Tibial nerve (tissue), 4 donors: ENCODE measurements at regions not wholly inside any gene's neighbourhood (a gene's known extent, or its start where the extent isn't known, plus 50 kb on each side); places are given as distances from the start of the nearest gene placed in this dataset.

ENCODE experiments used
- DNase-seq, 2 donors: peaks; one replicate each; pipeline ENCODE4 v3.0.0-alpha.2; 2019; ENCODE audit warnings: low spot score in 2 of 2
- H3K27ac ChIP-seq, 4 donors: fragments of 200-600 bp; sonication (generic) in 3 of 4; one replicate each; pipeline ENCODE4 v1.5.1; 2017 to 2019; ENCODE audit warnings: mild to moderate bottlenecking in 1 of 4
- H3K27me3 ChIP-seq, 2 donors: fragments of 200-600 bp; sonication (generic) in 1 of 2; one replicate each; pipeline versions ENCODE4 v1.5.1 to v1.6.0; 2017 to 2019
- H3K36me3 ChIP-seq, 3 donors: fragments of 200-600 bp; sonication (generic); one replicate each; pipeline ENCODE4 v1.5.1; 2018 to 2019
- H3K4me1 ChIP-seq, 4 donors: fragments of 200-600 bp; sonication (generic) in 3 of 4; one replicate each; pipeline ENCODE4 v1.5.1; 2017 to 2019
- H3K4me3 ChIP-seq, 4 donors: fragments of 200-600 bp; sonication (generic) in 3 of 4; one replicate each; pipeline ENCODE4 v1.5.1; 2017 to 2019; ENCODE audit warnings: mild to moderate bottlenecking in 1 of 4, moderate library complexity in 1 of 4
- H3K9me3 ChIP-seq, 4 donors: fragments of 200-600 bp; sonication (generic) in 3 of 4; one replicate each; pipeline ENCODE4 v1.5.1; 2017 to 2019
- EP300 ChIP-seq, 2 donors: sonication (generic); formaldehyde crosslinking; IDR thresholded peaks; one replicate each; pipeline ENCODE4 v1.6.1; 2017; ENCODE audit warnings: antibody characterized with exemption in 2 of 2, mild to moderate bottlenecking in 1 of 2
- POLR2A ChIP-seq, 2 donors: fragments of 450-650 bp; IDR thresholded peaks; one replicate each; pipeline ENCODE4 v1.6.1; 2017; ENCODE audit warnings: antibody characterized with exemption in 2 of 2, mild to moderate bottlenecking in 2 of 2, moderate library complexity in 2 of 2
- WGBS, 2 donors: methylation state at CpG; one replicate each; pipeline ENCODE4 v1.1.5; 2018; 5-methylcytosine and 5-hydroxymethylcytosine counted together
- TF ChIP-seq, protein P1 (sequence below), 5 experiments: fragments of 200-600 bp in 3 of 5; fragments of 450-650 bp in 2 of 5; sonication (generic) in 3 of 5; IDR thresholded peaks; one replicate each; pipeline ENCODE4 v1.5.1; 2016 to 2019; ENCODE audit warnings: antibody characterized with exemption in 5 of 5, mild to moderate bottlenecking in 3 of 5, moderate library complexity in 2 of 5

DNA sequence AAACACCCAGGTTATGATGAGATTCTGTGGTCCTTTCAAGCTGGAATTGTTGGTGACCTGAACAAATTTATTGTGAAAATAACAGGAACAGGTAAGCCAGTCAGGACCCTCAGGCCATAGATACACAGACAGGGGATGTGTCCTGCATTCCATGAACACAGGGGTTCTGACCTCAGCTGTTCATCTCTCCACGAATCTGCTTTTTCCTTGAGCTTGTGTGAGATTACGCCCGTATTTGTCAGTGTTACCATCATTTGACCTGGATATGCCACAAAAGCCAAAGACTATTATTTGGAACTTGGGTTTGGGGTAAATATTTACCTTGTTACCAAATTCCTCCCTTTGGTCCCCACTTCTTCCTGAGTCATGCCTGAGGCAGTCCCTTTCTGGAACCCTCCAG lies 288.9 kb downstream of the PREX1 start:
- 45 to 50% methylated on average over 3 of the region's 3 CpGs for WGBS, 2 donors
- H3K36me3 ChIP-seq: no peaks in the 10 kb centered on the region
- H3K4me3 ChIP-seq: no peak overlapping the region
- no peak overlapping the region for H3K27ac ChIP-seq
- H3K9me3 ChIP-seq: no peaks in the 10 kb centered on the region
- peaks cover 0 to 16% of the 10 kb centered on the region in 2 donors for H3K27me3 ChIP-seq
- TF ChIP-seq POLR2A (IDR thresholded peaks at IDR 0.05): no peak
- TF ChIP-seq EP300 (IDR thresholded peaks at IDR 0.05): no peak
- TF ChIP-seq, protein P1, sequence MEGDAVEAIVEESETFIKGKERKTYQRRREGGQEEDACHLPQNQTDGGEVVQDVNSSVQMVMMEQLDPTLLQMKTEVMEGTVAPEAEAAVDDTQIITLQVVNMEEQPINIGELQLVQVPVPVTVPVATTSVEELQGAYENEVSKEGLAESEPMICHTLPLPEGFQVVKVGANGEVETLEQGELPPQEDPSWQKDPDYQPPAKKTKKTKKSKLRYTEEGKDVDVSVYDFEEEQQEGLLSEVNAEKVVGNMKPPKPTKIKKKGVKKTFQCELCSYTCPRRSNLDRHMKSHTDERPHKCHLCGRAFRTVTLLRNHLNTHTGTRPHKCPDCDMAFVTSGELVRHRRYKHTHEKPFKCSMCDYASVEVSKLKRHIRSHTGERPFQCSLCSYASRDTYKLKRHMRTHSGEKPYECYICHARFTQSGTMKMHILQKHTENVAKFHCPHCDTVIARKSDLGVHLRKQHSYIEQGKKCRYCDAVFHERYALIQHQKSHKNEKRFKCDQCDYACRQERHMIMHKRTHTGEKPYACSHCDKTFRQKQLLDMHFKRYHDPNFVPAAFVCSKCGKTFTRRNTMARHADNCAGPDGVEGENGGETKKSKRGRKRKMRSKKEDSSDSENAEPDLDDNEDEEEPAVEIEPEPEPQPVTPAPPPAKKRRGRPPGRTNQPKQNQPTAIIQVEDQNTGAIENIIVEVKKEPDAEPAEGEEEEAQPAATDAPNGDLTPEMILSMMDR (IDR thresholded peaks at IDR 0.05): no peak
- no peak for DNase-seq
- H3K4me1 ChIP-seq: no peaks in the 10 kb centered on the region

DNA sequence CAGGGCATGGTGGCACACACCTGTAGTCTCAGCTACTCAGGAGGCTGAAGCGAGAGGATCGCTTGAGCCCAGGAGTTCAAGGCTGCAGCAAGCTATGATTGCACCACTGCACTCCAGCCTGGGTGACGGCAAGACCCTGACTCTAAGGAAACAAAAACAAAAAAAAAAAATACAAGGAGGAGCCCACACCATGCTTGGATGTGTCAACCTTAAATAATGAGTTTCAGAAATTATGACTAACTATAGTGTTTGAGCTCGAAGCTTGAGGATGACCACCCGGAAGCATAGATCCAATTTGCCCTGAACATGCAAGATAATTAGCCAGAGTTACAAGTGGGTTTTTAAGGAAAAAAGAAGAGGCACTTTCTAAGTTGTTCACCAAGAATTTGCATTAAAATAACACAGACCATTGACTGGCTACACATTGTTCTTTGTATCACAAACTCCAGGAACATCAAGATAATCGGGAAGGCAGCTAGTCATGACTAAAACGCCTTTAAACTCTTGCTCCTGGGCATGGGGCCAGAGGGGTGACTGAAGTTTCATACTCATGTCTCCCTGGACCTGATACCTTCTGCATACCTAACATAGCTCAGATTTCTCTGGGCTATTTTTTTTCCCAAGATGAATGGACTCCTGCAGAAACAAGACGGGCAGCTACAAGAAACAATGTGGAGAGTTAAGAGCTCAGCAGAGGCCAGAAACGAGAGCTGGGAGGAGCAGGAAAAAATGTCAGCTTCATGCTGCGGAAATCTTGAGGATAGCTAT lies 289.6 kb downstream of the PREX1 start:
- no peak overlapping the region for H3K4me3 ChIP-seq
- H3K36me3 ChIP-seq: no peaks in the 10 kb centered on the region
- H3K27ac ChIP-seq: no peak overlapping the region
- no peak for DNase-seq
- peaks cover 0 to 10% of the 10 kb centered on the region in 2 donors for H3K27me3 ChIP-seq
- H3K9me3 ChIP-seq: no peaks in the 10 kb centered on the region
- 47 to 51% methylated on average over 10 of the region's 10 CpGs for WGBS, 2 donors
- no peak for TF ChIP-seq POLR2A (IDR thresholded peaks at IDR 0.05)
- TF ChIP-seq, protein P1 (IDR thresholded peaks at IDR 0.05): no peak
- no peak for TF ChIP-seq EP300 (IDR thresholded peaks at IDR 0.05)
- H3K4me1 ChIP-seq: no peaks in the 10 kb centered on the region

DNA sequence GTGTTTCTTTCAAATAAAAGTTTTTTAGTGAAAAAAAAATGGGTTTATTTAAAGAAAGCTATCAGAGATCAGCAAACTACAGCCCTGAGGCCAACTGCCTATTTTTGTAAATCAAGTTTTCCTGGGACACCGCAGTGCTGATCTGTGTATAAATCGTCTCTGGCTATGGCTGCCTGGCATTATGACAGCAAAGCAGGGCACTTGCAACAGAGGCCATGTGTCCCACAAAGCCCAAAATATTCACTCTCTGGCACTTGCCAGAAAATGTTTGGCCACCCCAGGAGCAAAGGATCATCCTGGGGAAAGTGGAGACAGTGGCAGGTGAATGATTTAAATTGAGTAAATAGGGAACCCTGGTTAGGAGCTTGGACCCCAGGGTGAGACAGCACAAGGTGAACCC lies 291.6 kb downstream of the PREX1 start:
- no peak overlapping the region for H3K4me3 ChIP-seq
- TF ChIP-seq POLR2A (IDR thresholded peaks at IDR 0.05): no peak
- TF ChIP-seq EP300 (IDR thresholded peaks at IDR 0.05): no peak
- TF ChIP-seq, protein P1 (IDR thresholded peaks at IDR 0.05): no peak
- no peak for DNase-seq
- no peaks in the 10 kb centered on the region for H3K36me3 ChIP-seq
- 48 to 56% methylated on average over 2 of the region's 2 CpGs for WGBS, 2 donors
- peaks cover 0 to under 1% of the 10 kb centered on the region in 2 donors for H3K27me3 ChIP-seq
- H3K9me3 ChIP-seq: no peaks in the 10 kb centered on the region
- no peaks in the 10 kb centered on the region for H3K4me1 ChIP-seq
- no peak overlapping the region for H3K27ac ChIP-seq

DNA sequence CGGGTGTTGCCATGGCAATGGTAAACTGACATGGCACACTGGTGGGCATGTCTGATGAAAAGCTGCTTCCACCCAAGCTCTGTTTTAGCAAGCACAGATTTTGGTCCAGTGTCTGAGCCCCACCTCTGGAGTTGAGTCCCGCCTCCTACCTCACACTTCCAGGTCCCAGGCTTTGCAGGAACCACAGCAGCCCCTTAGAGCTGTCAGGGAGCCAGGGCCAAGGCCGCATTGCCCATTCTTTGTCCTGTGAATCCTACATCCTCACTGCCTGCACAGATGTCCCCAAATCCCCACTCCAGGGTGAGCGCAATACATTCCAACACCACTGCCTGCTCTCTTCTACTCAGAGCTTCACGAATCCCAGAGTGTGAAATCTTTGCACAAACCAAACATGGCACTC lies 292.2 kb downstream of the PREX1 start:
- H3K4me3 ChIP-seq: no peak overlapping the region
- WGBS, 2 donors: 84 to 86% methylated on average over 5 of the region's 5 CpGs
- DNase-seq: no peak
- H3K9me3 ChIP-seq: no peaks in the 10 kb centered on the region
- no peaks in the 10 kb centered on the region for H3K36me3 ChIP-seq
- H3K27ac ChIP-seq: no peak overlapping the region
- TF ChIP-seq, protein P1 (IDR thresholded peaks at IDR 0.05): no peak
- TF ChIP-seq EP300 (IDR thresholded peaks at IDR 0.05): no peak
- TF ChIP-seq POLR2A (IDR thresholded peaks at IDR 0.05): no peak
- no peaks in the 10 kb centered on the region for H3K4me1 ChIP-seq
- no peaks in the 10 kb centered on the region for H3K27me3 ChIP-seq

DNA sequence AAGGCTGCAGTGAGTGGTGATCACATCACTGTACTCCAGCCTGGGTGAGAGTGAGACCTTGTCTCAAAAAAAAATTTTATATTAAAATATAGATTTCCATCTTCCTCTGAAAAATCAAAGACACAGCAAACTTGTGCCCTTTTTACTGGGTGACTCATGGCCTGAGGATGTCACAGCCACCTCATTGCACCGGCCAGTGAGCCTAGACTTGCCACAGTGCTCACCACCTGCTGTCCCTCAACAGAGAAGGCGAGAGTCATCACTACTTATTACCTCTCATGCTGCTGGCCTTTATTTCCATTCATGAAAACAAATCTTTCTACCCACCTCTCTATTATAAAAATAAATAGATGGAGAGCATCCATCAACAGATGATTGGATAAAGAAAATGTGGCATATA lies 295.8 kb downstream of the PREX1 start:
- H3K27ac ChIP-seq: no peak overlapping the region
- 84 to 89% methylated on average over 2 of the region's 2 CpGs for WGBS, 2 donors
- H3K27me3 ChIP-seq: no peaks in the 10 kb centered on the region
- no peak for DNase-seq
- TF ChIP-seq, protein P1 (IDR thresholded peaks at IDR 0.05): no peak
- TF ChIP-seq EP300 (IDR thresholded peaks at IDR 0.05): no peak
- TF ChIP-seq POLR2A (IDR thresholded peaks at IDR 0.05): no peak
- H3K4me1 ChIP-seq: no peaks in the 10 kb centered on the region
- H3K9me3 ChIP-seq: no peaks in the 10 kb centered on the region
- H3K4me3 ChIP-seq: no peak overlapping the region
- H3K36me3 ChIP-seq: no peaks in the 10 kb centered on the region
